ENCODE measurements at regions not wholly inside any gene's neighbourhood (a gene's known extent, or its start where the extent isn't known, plus 50 kb on each side); places are given as distances from the start of the nearest gene placed in this dataset.

DNA sequence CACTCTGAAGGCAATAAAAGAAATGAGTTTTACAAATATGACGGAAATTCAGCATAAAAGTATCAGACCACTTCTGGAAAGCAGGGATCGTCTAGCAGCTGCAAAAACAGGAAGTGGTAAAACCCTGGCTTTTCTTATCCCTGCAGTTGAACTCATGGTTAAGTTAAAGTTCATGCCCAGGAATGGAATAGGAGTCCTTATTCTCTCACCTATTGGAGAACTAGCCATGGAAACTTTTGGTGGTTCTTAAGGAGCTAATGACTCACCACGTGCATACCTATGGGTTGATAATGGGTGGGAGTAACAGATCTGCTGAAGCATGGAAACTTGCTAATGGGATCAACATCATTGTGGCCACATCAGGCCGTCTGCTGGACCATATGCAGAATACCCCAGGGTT lies 93.5 kb upstream of the RGMB start:
- no peak for TF ChIP-seq CHD2 (IDR thresholded peaks at IDR 0.05; ENCODE audit: low read length)
- TF ChIP-seq, protein P1, sequence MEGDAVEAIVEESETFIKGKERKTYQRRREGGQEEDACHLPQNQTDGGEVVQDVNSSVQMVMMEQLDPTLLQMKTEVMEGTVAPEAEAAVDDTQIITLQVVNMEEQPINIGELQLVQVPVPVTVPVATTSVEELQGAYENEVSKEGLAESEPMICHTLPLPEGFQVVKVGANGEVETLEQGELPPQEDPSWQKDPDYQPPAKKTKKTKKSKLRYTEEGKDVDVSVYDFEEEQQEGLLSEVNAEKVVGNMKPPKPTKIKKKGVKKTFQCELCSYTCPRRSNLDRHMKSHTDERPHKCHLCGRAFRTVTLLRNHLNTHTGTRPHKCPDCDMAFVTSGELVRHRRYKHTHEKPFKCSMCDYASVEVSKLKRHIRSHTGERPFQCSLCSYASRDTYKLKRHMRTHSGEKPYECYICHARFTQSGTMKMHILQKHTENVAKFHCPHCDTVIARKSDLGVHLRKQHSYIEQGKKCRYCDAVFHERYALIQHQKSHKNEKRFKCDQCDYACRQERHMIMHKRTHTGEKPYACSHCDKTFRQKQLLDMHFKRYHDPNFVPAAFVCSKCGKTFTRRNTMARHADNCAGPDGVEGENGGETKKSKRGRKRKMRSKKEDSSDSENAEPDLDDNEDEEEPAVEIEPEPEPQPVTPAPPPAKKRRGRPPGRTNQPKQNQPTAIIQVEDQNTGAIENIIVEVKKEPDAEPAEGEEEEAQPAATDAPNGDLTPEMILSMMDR (IDR thresholded peaks at IDR 0.05; ENCODE audit: control extremely low read depth in 1 of 3, insufficient read depth in 1 of 3, low read depth in 1 of 3, low read length in 3 of 3) = no peak
- no peak for TF ChIP-seq POLR2AphosphoS5 (IDR thresholded peaks at IDR 0.05; ENCODE audit: low read depth, low read length)
- no peak for TF ChIP-seq EZH2 (IDR thresholded peaks at IDR 0.05; ENCODE audit: low read depth, low read length, severe bottlenecking)
- no peak for TF ChIP-seq PHF8 (conservative IDR thresholded peaks at IDR 0.05; ENCODE audit: low read depth, low read length)
- TF ChIP-seq POLR2A (IDR thresholded peaks at IDR 0.05; ENCODE audit: control extremely low read depth in 1 of 2, low read depth in 2 of 2, low read length in 2 of 2) = no peak
- TF ChIP-seq JUND (IDR thresholded peaks at IDR 0.05; ENCODE audit: low read length) = no peak
- no peak for TF ChIP-seq SIN3A (conservative IDR thresholded peaks at IDR 0.05 in 1 of 2, IDR thresholded peaks at IDR 0.05 in 1 of 2; ENCODE audit: low read depth in 1 of 2, low read length in 2 of 2)
- no peak for TF ChIP-seq RAD21 (IDR thresholded peaks at IDR 0.05 in 1 of 2, conservative IDR thresholded peaks at IDR 0.05 in 1 of 2; ENCODE audit: low read depth in 2 of 2, low read length in 2 of 2)

Measured in H1 (cell line).